Ovary (tissue), 3 donors: ENCODE measurements at regions not wholly inside any gene's neighbourhood (a gene's known extent, or its start where the extent isn't known, plus 50 kb on each side); places are given as distances from the start of the nearest gene placed in this dataset.

Source experiments
- POLR2A ChIP-seq: fragments of 450-650 bp; IDR thresholded peaks from one replicate; pipeline ENCODE4 v1.6.1; 2017; ENCODE audit warnings: antibody characterized with exemption, mild to moderate bottlenecking, moderate library complexity
- TF ChIP-seq, protein P1 (sequence below), 3 donors: fragments of 450-650 bp in 2 of 3; fragments of 200-600 bp in 1 of 3; IDR thresholded peaks; one replicate each; pipeline versions ENCODE4 v1.5.1 to v1.8.0; 2016 to 2022; ENCODE audit warnings: antibody characterized with exemption in 3 of 3, mild to moderate bottlenecking in 1 of 3
- donor health status: DM: no; HTN: no; CAD: no.

DNA sequence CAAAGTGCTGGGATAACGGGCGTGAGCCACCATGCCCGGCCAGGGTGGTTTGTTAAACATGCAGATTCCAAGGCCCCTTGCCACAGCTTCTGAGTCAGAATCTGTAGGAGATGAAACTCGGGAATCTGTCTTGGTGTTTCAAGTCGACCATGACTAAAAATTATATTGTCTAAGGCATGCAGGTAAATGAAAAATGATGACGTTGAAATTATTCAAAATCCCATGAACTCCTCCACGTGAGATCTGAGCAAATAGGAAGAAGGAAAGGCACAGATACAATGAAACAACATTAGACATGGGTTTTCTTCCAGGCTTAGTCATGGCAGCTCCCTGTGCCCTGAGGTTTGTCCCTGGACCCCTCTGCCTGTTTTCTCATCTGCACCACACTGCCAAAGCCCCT is 172.0 kb upstream of the CMC1 start:
- no peak for TF ChIP-seq POLR2A
- TF ChIP-seq, protein P1, sequence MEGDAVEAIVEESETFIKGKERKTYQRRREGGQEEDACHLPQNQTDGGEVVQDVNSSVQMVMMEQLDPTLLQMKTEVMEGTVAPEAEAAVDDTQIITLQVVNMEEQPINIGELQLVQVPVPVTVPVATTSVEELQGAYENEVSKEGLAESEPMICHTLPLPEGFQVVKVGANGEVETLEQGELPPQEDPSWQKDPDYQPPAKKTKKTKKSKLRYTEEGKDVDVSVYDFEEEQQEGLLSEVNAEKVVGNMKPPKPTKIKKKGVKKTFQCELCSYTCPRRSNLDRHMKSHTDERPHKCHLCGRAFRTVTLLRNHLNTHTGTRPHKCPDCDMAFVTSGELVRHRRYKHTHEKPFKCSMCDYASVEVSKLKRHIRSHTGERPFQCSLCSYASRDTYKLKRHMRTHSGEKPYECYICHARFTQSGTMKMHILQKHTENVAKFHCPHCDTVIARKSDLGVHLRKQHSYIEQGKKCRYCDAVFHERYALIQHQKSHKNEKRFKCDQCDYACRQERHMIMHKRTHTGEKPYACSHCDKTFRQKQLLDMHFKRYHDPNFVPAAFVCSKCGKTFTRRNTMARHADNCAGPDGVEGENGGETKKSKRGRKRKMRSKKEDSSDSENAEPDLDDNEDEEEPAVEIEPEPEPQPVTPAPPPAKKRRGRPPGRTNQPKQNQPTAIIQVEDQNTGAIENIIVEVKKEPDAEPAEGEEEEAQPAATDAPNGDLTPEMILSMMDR (IDR thresholded peaks at IDR 0.05), result no peak
